NCI-H82 treated with DMSO at 0.1 percent for 48 hours (cell line): ENCODE measurements at regions not wholly inside any gene's neighbourhood (a gene's known extent, or its start where the extent isn't known, plus 50 kb on each side); places are given as distances from the start of the nearest gene placed in this dataset.
"Not testable (repeated sequence)": the region's sequence is repeated elsewhere in the genome, so short reads cannot be mapped to it uniquely, and the experiment has no call there.

Source experiments
- DNase-seq: peaks from one replicate; lab custom pipeline; 2025; ENCODE audit not compliant: unreplicated experiment; lab: John Stamatoyannopoulos, UW

DNA sequence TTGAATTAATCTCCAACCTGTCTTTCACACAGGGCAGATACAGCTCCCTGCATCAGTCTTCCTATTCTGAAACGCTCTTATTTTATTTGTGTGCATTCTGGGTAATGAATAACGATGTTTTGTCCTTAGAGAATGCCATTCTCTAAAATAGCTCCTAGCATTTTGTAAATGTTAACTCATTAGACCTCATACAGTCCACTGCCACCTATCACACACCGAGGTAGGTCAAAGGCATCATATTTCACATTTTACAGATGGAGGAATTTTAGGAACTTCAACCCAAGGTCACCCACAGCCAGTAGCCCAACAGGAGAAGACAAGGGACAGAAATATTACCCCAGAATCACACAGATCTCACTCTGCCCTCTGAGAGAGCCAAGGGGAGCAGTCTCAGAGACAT is 455.4 kb upstream of the GYPC start:
- DNase-seq, result no peak

DNA sequence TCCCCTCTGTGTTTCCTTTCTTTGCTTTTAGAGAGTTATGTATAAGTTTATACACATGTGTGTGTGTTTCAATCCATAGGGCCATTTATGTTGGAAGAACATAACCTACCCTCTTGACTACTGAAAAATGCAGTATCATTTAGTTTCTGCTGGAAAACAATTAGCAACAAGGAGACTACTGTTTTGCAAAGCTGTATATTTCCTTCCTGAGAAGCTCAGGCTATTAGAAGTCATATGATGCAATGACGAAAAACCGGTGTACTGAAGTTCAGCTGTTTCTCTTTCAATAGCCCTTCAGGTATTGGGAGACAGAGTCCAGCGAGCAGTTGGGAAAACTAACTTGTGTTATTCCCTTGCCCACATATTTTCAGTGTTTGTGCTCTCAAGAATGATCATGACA is 447.7 kb upstream of the GYPC start:
- DNase-seq, result no peak

DNA sequence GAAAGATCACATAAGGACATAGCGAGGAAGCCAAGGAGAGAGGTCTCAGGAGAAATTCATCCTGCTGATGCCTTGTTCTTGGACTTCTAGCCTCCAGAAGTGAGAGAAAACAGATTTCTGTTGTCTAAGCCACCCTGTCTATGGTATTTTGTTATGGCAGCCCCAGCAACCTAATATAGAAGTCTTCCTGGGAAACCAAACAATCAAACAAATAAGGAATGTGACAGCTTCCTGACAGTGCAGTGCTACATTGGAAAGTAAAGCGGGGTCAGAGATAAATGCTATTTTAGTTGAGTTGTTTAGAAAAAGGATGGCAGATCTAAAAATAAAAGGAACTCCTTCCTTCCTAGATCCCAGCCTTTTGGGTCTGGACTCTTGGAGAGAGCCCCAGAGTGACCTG is 443.2 kb upstream of the GYPC start:
- DNase-seq, result no peak

DNA sequence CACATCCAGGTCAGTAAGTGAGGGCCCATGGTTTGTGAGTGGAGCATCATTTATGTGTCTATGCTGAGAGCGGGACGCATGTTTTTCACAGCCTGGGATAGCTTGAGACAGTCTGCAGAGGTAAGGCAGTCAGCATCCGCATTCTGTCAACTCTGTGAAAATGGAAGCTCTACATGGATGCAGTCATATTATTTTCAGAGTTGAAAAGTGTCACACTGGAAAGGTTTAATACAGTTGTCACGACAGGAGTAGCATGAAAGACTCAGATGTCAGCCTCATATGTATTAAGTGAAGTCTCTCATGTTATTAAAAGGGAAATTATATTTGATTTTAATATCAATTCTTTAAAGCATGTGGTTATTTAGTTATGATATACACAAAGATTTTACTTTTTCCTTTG is 436.9 kb upstream of the GYPC start:
- no peak for DNase-seq

DNA sequence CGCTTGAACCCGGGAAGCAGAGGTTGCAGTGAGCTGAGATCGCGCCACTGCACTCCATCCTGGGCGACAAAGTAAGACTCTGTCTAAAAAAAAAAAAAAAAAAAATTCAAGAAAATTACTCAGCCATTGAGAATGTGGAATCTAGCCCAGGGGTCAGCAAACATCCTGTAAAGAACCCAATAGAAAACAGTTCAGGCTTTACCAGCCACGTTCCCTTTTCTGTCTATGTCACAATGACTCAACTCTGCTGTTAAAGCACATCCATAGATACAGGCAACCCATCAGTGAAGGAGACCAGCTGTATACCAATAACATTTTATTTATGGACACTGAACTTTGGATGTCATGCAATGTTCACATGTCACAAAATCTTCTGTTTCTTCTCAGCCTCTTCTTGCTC is 435.6 kb upstream of the GYPC start:
- no peak for DNase-seq

DNA sequence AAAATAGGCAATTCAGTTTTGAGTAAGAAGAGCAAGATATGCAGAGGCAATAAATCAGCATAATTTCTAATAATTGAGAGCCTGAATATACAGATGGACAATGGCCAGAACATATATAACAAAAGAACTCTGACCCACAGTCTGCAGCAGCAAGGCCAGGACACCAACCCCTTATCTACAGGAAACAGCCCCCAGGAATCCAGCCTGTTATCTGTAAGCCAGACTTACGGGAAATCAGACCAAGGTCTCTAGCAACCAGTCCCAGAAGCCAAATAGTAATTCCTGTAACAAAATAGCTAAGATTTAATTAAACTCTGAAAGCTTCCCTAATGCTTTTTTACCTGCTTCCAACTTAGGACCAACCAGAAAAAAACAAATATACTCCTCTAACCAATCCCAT is 434.5 kb upstream of the GYPC start:
- DNase-seq, result no peak

DNA sequence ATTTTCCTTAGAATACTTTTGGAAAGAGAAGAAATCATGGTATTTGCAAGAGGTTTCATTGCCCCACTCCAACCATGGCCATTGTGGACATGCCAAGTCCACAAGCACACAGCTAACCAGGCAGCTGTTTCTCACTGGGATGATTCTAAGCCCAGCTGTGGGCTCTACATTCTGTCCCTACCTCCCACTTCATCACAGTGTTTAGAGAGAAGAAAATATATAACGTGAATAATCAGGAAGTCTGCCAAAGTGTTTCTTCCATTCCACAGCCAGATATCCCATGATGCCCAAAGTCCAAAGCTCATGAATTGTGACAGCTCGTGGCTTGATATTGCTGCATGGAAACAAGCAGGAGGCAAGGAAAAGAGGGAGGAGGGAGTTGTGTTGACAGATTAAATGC is 433.7 kb upstream of the GYPC start:
- no peak for DNase-seq

DNA sequence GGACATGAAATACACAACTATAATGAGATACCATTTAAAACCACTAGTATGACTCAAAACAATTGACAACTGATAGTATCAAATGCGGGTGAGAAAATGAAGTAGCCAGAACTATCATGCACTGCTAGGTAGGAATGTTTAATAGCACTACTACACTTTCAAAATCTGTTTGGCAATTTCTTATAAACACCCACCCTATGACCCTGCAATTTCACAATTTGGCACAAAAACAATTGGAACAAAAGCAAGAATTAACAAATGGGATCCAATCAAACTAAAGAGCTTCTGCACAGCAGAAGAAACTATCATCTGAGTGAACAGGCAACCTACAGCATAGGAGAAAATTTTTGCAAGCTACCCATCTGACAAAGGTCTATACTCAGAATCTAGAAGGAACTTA is 431.2 kb upstream of the GYPC start:
- DNase-seq, result no peak

DNA sequence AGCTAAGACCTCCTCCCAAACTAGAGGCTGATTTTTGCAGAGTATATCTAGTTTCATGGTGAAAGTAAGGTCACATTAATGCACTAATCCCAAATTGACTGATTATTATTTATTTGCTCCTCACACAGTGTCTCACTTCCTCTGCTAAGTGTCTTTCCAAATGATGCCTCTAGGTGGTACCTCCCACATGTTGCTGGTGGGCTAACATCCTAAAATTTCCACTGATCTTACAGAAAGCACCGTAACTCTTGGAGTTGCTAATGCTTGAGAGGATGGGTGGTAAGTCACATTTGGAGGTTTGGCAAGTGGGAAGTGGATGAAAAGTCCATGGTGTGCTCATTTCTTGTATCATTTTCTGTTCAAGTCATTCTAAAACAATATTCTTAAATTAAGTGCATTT is 428.7 kb upstream of the GYPC start:
- no peak for DNase-seq

DNA sequence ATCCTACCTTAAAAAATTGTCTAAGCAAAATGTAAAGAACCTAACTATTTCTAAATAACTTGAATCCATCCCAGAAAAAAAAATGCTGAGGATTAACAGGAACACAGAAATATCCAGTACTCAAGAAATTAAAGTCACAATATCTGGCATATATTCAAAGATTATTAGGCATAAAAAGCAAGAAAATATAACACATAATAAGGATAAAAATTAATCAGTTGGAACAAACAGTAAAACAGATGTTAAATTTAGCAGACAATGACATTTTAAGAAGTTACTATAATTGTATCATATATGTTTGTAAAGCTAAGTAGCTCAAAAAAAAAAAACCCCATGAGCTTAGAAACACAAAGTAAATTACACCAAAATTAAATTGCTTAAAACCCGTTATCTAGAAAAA is 427.4 kb upstream of the GYPC start:
- DNase-seq, result no peak

DNA sequence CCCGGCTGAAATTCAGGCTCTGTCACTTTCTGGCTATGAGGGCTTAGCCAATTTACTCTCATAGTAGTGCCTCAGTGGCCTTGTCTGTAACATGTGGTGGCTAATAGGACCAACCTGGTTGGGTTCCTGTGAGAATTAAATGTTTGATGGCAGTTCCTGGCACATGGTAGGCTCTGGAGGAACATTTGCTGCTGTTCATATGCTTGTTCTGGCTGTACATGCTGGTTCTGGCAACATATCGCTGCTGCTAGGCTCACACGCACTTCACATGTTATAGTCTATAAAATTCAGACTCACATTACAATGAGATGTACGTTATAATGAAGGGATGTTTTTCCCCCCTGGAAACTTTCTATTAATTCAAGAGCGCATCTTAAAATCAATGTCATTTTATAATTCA is 417.7 kb upstream of the GYPC start:
- DNase-seq, result no peak

DNA sequence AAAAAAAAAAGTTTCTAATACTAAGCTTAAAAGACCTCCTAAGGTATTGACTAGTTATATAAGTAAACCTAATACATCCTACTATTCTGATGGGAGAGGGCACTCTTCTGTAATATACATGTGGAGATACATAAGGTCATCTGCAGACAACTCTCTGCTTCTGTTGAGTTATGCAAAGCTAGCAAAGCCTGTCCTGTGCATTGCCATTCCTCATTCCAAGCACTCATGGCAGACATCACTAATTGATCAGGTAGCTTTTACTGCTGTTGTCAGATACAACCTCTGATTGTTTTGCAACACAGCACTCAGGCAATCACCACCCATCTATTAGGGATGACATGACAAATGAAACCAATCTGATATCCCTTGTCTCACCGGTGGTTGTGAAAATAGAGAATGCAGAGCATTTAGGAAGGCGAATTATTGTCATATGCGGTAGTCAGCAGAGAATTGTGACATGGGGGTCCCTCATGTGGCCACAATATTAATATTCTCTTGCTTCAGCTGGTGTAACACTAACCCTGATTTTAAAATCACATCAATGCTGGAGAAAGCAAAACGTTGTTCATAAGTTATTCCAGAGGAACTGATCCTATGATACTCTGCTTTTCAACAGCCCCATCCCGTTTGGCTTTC is 416.5 kb upstream of the GYPC start:
- no peak for DNase-seq

DNA sequence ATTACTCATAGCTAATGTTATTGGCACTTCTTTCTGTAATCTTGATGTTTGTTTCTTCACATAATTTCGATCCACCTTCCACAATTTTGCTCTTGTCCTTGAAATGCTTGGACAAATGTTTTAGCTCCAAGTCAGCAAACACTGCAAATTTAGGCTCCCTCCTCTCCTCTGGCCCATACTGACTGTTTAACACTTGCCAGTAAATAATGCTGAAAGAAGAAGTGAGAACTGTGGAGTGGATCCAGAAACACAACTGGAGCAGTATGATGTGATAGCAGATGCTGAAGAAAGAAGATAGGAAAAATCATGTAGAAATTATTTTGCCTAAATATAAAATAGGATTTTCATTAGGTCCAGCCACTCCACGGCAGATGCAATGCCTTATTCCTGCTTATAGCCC is 415.0 kb upstream of the GYPC start:
- DNase-seq, result no peak

DNA sequence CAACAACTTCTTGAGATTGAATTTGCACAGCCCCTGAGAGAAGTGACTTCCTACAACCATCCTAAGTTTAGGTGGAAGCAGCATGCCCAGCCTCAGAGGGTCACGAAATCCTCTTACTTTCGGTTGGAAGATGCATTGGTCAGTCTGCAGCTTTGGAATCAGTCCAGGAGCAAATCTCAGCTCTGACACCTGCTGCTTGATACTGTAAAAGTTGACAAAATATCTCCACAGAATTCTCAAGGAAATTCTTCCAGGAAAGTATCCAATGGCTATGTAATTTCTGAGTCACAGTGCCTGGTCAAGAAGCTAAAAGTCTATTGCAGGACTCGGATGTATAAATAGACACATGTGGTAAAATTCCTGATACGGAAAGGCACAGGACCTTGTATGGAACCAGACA is 414.5 kb upstream of the GYPC start:
- DNase-seq, result no peak

DNA sequence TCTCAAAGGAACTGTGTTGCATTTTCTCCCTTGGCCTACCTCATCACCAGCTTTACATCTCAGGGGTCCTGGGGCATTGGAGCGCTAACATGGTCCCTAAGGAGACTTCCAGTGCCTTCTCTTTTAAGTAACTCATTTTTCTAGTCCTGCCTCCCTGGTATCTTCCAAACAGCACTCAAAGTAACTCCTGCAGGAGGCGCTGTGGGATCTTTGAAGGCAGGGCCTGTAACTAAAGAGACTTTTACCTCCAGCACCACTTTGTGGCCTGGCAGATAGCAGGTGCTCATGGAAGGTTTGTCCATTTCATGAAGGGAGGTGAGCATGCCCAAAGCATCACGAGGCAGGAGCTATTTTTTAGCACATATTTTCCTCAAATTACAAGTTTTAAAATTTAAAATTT is 411.0 kb upstream of the GYPC start:
- peak; percentile 11 for DNase-seq

DNA sequence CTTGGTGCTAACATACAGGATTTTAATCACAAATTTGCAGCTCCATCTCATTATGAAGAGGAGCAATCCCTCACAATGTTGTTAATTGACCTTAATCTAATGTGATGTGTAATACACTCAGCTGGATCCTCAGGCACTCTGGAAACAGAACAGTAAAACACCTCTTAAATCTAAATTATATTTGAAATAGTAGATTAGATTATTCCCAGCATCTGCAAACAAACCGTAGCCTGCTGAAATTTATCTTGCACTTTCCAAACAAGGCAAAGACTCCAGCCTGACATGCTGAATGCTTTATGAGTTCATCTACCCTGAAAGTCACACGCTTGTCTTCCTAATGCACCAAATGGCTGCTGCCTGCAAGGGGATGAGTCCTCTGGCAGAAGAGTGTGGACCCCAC is 402.3 kb upstream of the GYPC start:
- DNase-seq, result no peak

DNA sequence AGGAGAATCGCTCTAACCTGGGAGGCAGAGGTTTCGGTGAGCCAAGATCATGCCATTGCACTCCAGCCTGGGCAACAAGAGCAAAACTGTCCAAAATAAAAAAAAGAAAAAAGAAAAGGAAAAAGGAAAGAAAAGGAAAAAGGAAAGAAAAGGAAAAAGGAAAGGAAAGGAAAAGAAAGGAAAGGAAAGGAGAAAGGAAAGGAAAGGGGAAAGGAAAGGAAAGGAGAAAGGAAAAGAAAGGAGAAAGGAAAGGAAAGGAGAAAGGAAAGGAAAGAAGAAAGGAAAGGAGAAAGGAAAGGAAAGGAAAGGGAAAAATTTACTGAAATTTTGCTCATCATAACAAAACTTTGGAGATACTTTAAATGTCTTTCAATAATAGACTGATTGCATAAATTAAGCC is 391.3 kb upstream of the GYPC start:
- DNase-seq, result no peak

DNA sequence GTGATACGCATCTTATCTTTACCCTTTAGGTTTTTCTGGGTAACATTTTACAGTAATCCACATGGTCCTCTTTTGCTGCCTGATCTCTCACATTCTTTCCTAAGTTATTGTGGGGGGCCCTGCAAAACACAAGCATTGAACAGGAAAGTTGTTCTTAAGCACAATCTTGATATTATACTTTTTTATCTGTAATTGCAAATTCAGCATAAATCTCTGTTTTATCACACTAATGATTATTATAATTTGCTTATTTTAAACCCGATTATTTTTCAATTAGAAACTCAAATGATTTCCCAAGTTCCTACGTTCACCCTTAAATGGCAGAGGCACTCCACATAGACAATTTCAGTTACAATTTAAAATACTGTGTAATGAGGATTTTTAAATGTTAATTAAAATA is 386.0 kb upstream of the GYPC start:
- no peak for DNase-seq

DNA sequence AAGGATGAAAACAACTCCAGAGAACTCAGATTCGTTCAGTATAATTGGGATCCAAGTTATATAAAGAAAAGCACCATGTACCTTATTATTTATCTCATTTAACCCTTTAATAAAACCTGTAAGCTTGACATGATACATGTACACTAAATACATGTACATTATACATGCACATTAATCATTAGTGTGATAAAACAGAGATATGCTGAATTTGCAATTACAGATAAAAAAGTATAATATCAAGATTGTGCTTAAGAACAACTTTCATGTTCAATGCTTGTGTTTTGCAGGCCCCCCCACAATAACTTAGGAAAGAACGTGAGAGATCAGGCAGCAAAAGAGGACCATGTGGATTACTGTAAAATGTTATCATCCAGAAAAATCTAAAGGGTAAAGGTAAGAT is 385.4 kb upstream of the GYPC start:
- DNase-seq, result no peak

DNA sequence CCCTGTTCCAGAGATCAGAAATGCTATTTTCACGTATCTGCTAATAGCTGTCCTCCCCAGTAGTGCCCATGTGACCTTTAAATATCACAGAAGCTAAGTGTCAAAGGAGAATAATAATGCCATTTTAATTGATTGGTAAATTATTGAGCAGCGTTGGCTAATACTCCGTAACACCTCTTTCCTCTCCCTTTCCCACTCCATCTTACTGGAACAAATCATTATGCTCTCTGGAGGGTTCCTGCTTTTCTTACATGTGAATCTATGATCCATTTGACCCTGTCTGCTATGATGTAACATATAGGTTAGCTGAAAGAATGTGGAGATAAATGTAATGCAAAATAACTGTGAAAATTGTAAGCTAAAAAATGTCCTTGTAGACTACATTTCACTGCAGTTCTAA is 383.6 kb upstream of the GYPC start:
- no peak for DNase-seq

DNA sequence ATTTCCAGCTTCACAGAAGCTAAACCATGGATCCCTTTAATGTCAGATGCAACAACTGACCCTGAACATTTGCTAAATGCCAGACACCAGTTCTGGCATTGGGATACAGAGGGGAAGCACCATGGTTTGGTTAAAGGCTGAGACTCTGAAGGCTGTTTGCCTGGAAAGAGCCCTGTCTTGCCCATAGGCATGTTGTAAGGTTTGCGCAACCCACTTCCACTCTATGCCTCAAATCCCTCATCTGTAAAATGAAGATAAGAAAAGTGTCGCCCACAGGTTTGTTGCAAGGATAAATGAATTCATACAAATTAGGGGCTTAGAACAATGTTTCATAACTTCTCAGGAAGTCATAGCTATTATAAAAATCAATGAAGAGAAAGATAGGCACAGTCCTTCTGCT is 380.9 kb upstream of the GYPC start:
- no peak for DNase-seq

DNA sequence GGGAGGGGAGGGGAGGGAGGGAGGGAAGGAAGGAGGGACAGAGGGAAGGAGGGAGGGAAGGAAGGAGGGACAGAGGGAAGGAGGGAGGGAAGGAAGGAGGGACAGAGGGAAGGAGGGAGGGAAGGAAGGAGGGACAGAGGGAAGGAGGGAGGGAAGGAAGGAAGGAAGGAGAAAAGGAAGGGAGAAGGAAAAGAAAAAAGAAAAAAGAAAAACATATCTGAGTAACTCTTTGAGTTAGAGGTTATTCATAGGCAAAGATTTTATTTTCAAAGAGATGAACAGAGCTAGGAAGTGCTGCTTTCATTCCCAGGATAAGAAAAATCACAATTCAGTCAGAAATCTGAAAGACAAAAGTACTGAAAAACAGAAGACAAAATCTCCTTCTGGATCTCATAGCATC is 379.7 kb upstream of the GYPC start:
- DNase-seq, result not testable (repeated sequence)

DNA sequence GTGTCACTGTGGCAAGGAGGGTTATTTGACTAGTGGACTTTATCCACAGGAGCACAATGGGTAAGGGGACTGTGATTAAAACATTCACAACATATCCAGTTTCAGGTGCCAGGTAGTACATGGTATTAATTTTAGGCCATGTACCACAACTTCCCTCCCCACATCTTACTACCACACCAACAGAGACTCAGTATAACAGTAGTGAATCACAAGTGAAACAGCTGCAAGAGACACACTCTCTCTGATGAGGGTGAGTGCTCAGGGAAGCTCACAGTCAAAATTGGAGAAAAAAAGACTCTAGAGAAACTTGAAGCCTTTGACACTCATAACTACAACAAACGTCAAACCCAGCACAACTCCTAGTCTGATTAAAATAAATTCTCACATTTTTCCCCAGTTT is 367.6 kb upstream of the GYPC start:
- DNase-seq, result no peak

DNA sequence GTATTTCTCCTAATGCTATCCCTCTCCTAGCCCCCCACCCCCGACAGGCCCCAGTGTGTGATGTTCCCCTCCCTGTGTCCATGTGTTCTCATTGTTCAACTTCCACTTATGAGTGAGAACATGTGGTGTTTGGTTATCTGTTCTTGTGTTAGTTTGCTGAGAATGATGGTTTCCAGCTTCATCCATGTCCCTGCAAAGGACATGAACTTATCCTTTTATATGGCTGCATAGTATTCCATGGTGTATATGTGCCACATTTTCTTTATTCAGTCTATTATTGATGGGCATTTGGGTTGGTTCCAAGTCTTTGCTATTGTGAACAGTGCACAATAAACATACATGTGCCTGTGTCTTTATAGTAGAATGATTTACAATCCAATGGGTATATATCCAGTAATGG is 362.0 kb upstream of the GYPC start:
- not testable (repeated sequence) for DNase-seq
